NCI-H2081 (cell line): ENCODE measurements at regions not wholly inside any gene's neighbourhood (a gene's known extent, or its start where the extent isn't known, plus 50 kb on each side); places are given as distances from the start of the nearest gene placed in this dataset.
"Not testable (repeated sequence)": the region's sequence is repeated elsewhere in the genome, so short reads cannot be mapped to it uniquely, and the experiment has no call there.

Experiments used
- DNase-seq, 2 experiments: peaks; one replicate each; lab custom pipeline; 2025; lab: John Stamatoyannopoulos, UW

GRCh38 chr21:15614766-15615165, 115.0 kb upstream of the USP25 start:
- DNase-seq: no peak

- DNase-seq: no peak
Measured at GRCh38 chr21:15616864-15617574, 112.8 kb upstream of the USP25 start.

- DNase-seq: no peak
Measured at GRCh38 chr21:15617964-15618363, 111.8 kb upstream of the USP25 start.

GRCh38 chr21:15620892-15621291, 108.9 kb upstream of the USP25 start:
- no peak for DNase-seq

GRCh38 chr21:15624646-15625045, 105.1 kb upstream of the USP25 start:
- DNase-seq: no peak

- no peak for DNase-seq
Measured at GRCh38 chr21:15625363-15625762, 104.4 kb upstream of the USP25 start.

- no peak for DNase-seq
Measured at GRCh38 chr21:15626031-15626430, 103.8 kb upstream of the USP25 start.

GRCh38 chr21:15627011-15627410, 102.8 kb upstream of the USP25 start:
- DNase-seq: no peak

GRCh38 chr21:15627823-15628222, 102.0 kb upstream of the USP25 start:
- no peak for DNase-seq

GRCh38 chr21:15631342-15631741, 98.4 kb upstream of the USP25 start:
- no peak for DNase-seq

GRCh38 chr21:15634541-15634940, 95.2 kb upstream of the USP25 start:
- DNase-seq: not testable (repeated sequence)

GRCh38 chr21:15638856-15639549, 90.8 kb upstream of the USP25 start:
- no peak for DNase-seq

GRCh38 chr21:15640113-15640512, 89.7 kb upstream of the USP25 start:
- not testable (repeated sequence) for DNase-seq

GRCh38 chr21:15644489-15644888, 85.3 kb upstream of the USP25 start:
- no peak for DNase-seq

- no peak for DNase-seq
Measured at GRCh38 chr21:15645830-15646229, 84.0 kb upstream of the USP25 start.

GRCh38 chr21:15650735-15651134, 79.0 kb upstream of the USP25 start:
- DNase-seq: no peak

- no peak for DNase-seq
Measured at GRCh38 chr21:15651172-15651571, 78.6 kb upstream of the USP25 start.

- DNase-seq: no peak
Measured at GRCh38 chr21:15653710-15654109, 76.1 kb upstream of the USP25 start.

- DNase-seq: no peak
Measured at GRCh38 chr21:15654171-15654570, 75.6 kb upstream of the USP25 start.

GRCh38 chr21:15659753-15660422, 69.9 kb upstream of the USP25 start:
- no peak for DNase-seq

- no peak for DNase-seq
Measured at GRCh38 chr21:15660423-15660804, 69.4 kb upstream of the USP25 start.

GRCh38 chr21:15667010-15667409, 62.8 kb upstream of the USP25 start:
- DNase-seq: no peak

GRCh38 chr21:15667819-15668218, 62.0 kb upstream of the USP25 start:
- no peak for DNase-seq
